Left lung (tissue), 4 donors: ENCODE measurements at regions not wholly inside any gene's neighbourhood (a gene's known extent, or its start where the extent isn't known, plus 50 kb on each side); places are given as distances from the start of the nearest gene placed in this dataset.

Experiments used
- ATAC-seq: fragments of 200-7000 bp; cut with Tn5 transposase; one replicate; pipeline ENCODE4 v1.9.1; 2020; ENCODE audit warnings: moderate library complexity
- DNase-seq, 4 donors: peaks; one replicate each; pipeline ENCODE4 v3.0.0-alpha.2; 2013 to 2020
- H3K27ac ChIP-seq, 2 donors: fragments of 200-600 bp; sonication (generic) in 1 of 2; one replicate each; pipeline versions ENCODE4 v1.5.0 to v1.8.0; 2020 to 2021
- H3K27me3 ChIP-seq, 2 donors: fragments of 200-600 bp; sonication (generic) in 1 of 2; one replicate each; pipeline versions ENCODE4 v1.5.0 to v1.8.0; 2020 to 2021
- H3K36me3 ChIP-seq, 2 donors: fragments of 200-600 bp; sonication (generic) in 1 of 2; one replicate each; pipeline versions ENCODE4 v1.5.0 to v1.8.0; 2020 to 2021
- H3K4me1 ChIP-seq, 2 donors: fragments of 200-600 bp; one replicate each; pipeline ENCODE4 v1.8.0; 2021
- H3K4me3 ChIP-seq, 2 donors: fragments of 200-600 bp; sonication (generic) in 1 of 2; one replicate each; pipeline versions ENCODE4 v1.5.0 to v1.8.0; 2020 to 2021; ENCODE audit warnings: mild to moderate bottlenecking in 1 of 2
- H3K9me3 ChIP-seq, 2 donors: fragments of 200-600 bp; sonication (generic) in 1 of 2; one replicate each; pipeline versions ENCODE4 v1.5.0 to v1.8.0; 2020 to 2021
- CTCF ChIP-seq, 2 donors: fragments of 200-600 bp; sonication (generic) in 1 of 2; IDR thresholded peaks; one replicate each; pipeline versions ENCODE4 v1.5.0 to v1.8.0; 2021; ENCODE audit warnings: antibody characterized with exemption in 2 of 2
- intact Hi-C, 2 donors: fragments of 100-400 bp; cut with DNase I; formaldehyde crosslinking; loops; one replicate each; pipeline versions ENCODE4 v1.11.2 to v1.14.2; 2022
- donor health status: DM: no; HTN: yes; CAD: no.
- donor health status: DM: no; HTN: no; CAD: no.

- no peaks in the 10 kb centered on the region for H3K36me3 ChIP-seq
- no peak overlapping the region for H3K27ac ChIP-seq
- intact Hi-C loops: no loop called here
- H3K27me3 ChIP-seq: no peaks in the 10 kb centered on the region
- ATAC-seq (no peak), DNase-seq (no peak)
- peaks cover 0 to 2% of the 10 kb centered on the region in 2 donors for H3K9me3 ChIP-seq
- H3K4me3 ChIP-seq: no peak overlapping the region
- H3K4me1 ChIP-seq: no peaks in the 10 kb centered on the region
- no peak for TF ChIP-seq CTCF (IDR thresholded peaks at IDR 0.05)
Measured at GRCh38 chr13:62003452-62003851, 587.8 kb upstream of the PCDH20 start.

GRCh38 chr13:61994174-61994573 lies 578.5 kb upstream of the PCDH20 start:
- Histone ChIP-seq H3K9me3 (no peaks in the 10 kb centered on the region), H3K4me3 (no peak overlapping the region), H3K4me1 (no peaks in the 10 kb centered on the region), H3K27me3 (no peaks in the 10 kb centered on the region), H3K27ac (no peak overlapping the region), H3K36me3 (no peaks in the 10 kb centered on the region)
- DNase-seq (no peak), ATAC-seq (no peak)
- intact Hi-C loops: no loop called here
- no peak for TF ChIP-seq CTCF (IDR thresholded peaks at IDR 0.05)

GRCh38 chr13:61989978-61990377 lies 574.3 kb upstream of the PCDH20 start:
- DNase-seq (peak in 2 of 4 donors; percentile 23 to 30), ATAC-seq (no peak)
- no peak for TF ChIP-seq CTCF (IDR thresholded peaks at IDR 0.05)
- intact Hi-C loops: no loop called here
- no peak overlapping the region for H3K4me3 ChIP-seq
- H3K4me1 ChIP-seq: no peaks in the 10 kb centered on the region
- H3K36me3 ChIP-seq: no peaks in the 10 kb centered on the region
- H3K9me3 ChIP-seq: no peaks in the 10 kb centered on the region
- no peak overlapping the region for H3K27ac ChIP-seq
- no peaks in the 10 kb centered on the region for H3K27me3 ChIP-seq

GRCh38 chr13:61988810-61989209 lies 573.2 kb upstream of the PCDH20 start:
- no peak for DNase-seq
- ATAC-seq: no peak
- H3K27me3 ChIP-seq: no peaks in the 10 kb centered on the region
- H3K4me1 ChIP-seq: no peaks in the 10 kb centered on the region
- H3K27ac ChIP-seq: no peak overlapping the region
- no peaks in the 10 kb centered on the region for H3K36me3 ChIP-seq
- H3K9me3 ChIP-seq: no peaks in the 10 kb centered on the region
- H3K4me3 ChIP-seq: no peak overlapping the region
- TF ChIP-seq CTCF (IDR thresholded peaks at IDR 0.05): no peak
- intact Hi-C loops: no loop called here

- intact Hi-C loops: no loop called here
- Histone ChIP-seq H3K27ac (no peak overlapping the region), H3K36me3 (no peaks in the 10 kb centered on the region), H3K4me3 (no peak overlapping the region), H3K27me3 (no peaks in the 10 kb centered on the region), H3K4me1 (no peaks in the 10 kb centered on the region), H3K9me3 (peaks cover 0 to 2% of the 10 kb centered on the region in 2 donors)
- ATAC-seq: no peak
- DNase-seq: peak in 2 of 4 donors; percentile 18 to 23
- no peak for TF ChIP-seq CTCF (IDR thresholded peaks at IDR 0.05)
Measured at GRCh38 chr13:61975001-61975400, 559.4 kb upstream of the PCDH20 start.
